AG10803 (cell line): ENCODE measurements at regions not wholly inside any gene's neighbourhood (a gene's known extent, or its start where the extent isn't known, plus 50 kb on each side); places are given as distances from the start of the nearest gene placed in this dataset.

Source experiments
- DNase-seq: peaks from one replicate; pipeline ENCODE4 v3.0.0; 2010; ENCODE audit warnings: low read depth
- H3K4me3 ChIP-seq: 2 replicates; pipeline ENCODE4 v1.5.1; 2011; ENCODE audit warnings: mild to moderate bottlenecking, low read length, control low read depth
- CTCF ChIP-seq: conservative IDR thresholded peaks from 2 replicates; pipeline ENCODE4 v1.5.1; 2011; ENCODE audit warnings: mild to moderate bottlenecking, low read length, control low read depth, inconsistent platforms

GRCh38 chr11:122334546-122335339 is 218.7 kb upstream of the BLID start:
- peak; percentile 39 for DNase-seq
- no peak for TF ChIP-seq CTCF

GRCh38 chr11:122333467-122333866 is 217.5 kb upstream of the BLID start:
- H3K4me3 ChIP-seq, result no peak overlapping the region
- DNase-seq, result no peak
- TF ChIP-seq CTCF, result no peak

More at GRCh38 chr11:122334546-122335339, 218.7 kb upstream of the BLID start:
- no peak overlapping the region for H3K4me3 ChIP-seq

GRCh38 chr11:122331079-122331478 is 215.1 kb upstream of the BLID start:
- no peak overlapping the region for H3K4me3 ChIP-seq
- no peak for DNase-seq
- TF ChIP-seq CTCF, result no peak

- no peak for TF ChIP-seq CTCF
- no peak for DNase-seq
Measured at GRCh38 chr11:122330279-122330965, 214.4 kb upstream of the BLID start.

GRCh38 chr11:122327528-122327927 is 211.5 kb upstream of the BLID start:
- no peak for DNase-seq
- H3K4me3 ChIP-seq, result no peak overlapping the region
- TF ChIP-seq CTCF, result no peak

More at GRCh38 chr11:122330279-122330965, 214.4 kb upstream of the BLID start:
- no peak overlapping the region for H3K4me3 ChIP-seq

- no peak for TF ChIP-seq CTCF
- no peak overlapping the region for H3K4me3 ChIP-seq
- DNase-seq, result no peak
Measured at GRCh38 chr11:122323754-122324421, 207.9 kb upstream of the BLID start.
